SK-N-SH (cell line): ENCODE measurements at regions not wholly inside any gene's neighbourhood (a gene's known extent, or its start where the extent isn't known, plus 50 kb on each side); places are given as distances from the start of the nearest gene placed in this dataset.

Experiments used
- CTCF ChIA-PET: fragments of 300-600, 350-600 bp; formaldehyde crosslinking; extraction: SDS; loops from one replicate; lab custom pipeline; 2021; lab: Yijun Ruan, JAX
- POLR2A ChIA-PET: fragments of 350-600 bp; sonication (Branson Sonifier 250); formaldehyde crosslinking; extraction: SDS; loops from one replicate; lab custom pipeline; 2020; ENCODE audit warnings: antibody characterized with exemption, inconsistent platforms; lab: Yijun Ruan, JAX
- DNase-seq: peaks from one replicate; pipeline ENCODE4 v3.0.0; 2012
- H2AFZ ChIP-seq: fragments of 200-600 bp; sonication (generic); 2 replicates; pipeline ENCODE4 v1.8.1; 2016; ENCODE audit warnings: antibody characterized with exemption, mild to moderate bottlenecking, low read depth
- H3F3A ChIP-seq: fragments of 200-600 bp; sonication (generic); replicated peaks from 2 replicates; pipeline ENCODE3; 2016; ENCODE audit warnings: antibody characterized with exemption, mild to moderate bottlenecking; ENCODE audit not compliant: insufficient read depth
- H3K27ac ChIP-seq, 2 experiments: fragments of 200-500 bp in 1 of 2; fragments of 200-600 bp in 1 of 2; sonication (Bioruptor generic) in 1 of 2; sonication (generic), shearing (Covaris generic) in 1 of 2; 2 replicates each; pipeline versions ENCODE4 v1.5.1 to v1.6.1; 2014 to 2016; ENCODE audit warnings: low read depth in 2 of 2, inconsistent platforms in 1 of 2, low read length in 1 of 2, mild to moderate bottlenecking in 1 of 2, mixed read lengths in 1 of 2
- H3K27me3 ChIP-seq: fragments of 200-600 bp; sonication (generic), shearing (Covaris generic); 2 replicates; pipeline ENCODE4 v1.6.1; 2016; ENCODE audit warnings: mixed run types; ENCODE audit not compliant: insufficient read depth
- H3K36me3 ChIP-seq, 2 experiments: fragments of 200-500 bp in 1 of 2; fragments of 200-600 bp in 1 of 2; sonication (Bioruptor generic) in 1 of 2; sonication (generic) in 1 of 2; replicated peaks in 1 of 2; 2 replicates each; pipeline versions ENCODE3 to v1.5.1; 2014 to 2016; ENCODE audit warnings: low read length in 1 of 2, mild to moderate bottlenecking in 1 of 2; ENCODE audit not compliant: insufficient read depth in 2 of 2, control insufficient read depth in 1 of 2
- H3K4me1 ChIP-seq, 2 experiments: fragments of 200-500 bp in 1 of 2; fragments of 200-600 bp in 1 of 2; sonication (Bioruptor generic) in 1 of 2; sonication (generic), shearing (Covaris generic) in 1 of 2; 2 replicates each; pipeline versions ENCODE4 v1.5.1 to v1.6.1; 2014 to 2016; ENCODE audit warnings: low read depth in 1 of 2, low read length in 1 of 2, mixed run types in 1 of 2; ENCODE audit not compliant: insufficient read depth in 2 of 2, control insufficient read depth in 1 of 2
- H3K4me2 ChIP-seq: fragments of 200-600 bp; sonication (generic), shearing (Covaris generic); 2 replicates; pipeline ENCODE4 v1.6.1; 2017; ENCODE audit warnings: mixed run types
- H3K4me3 ChIP-seq, 2 experiments: fragments of 200-500 bp in 1 of 2; fragments of 200-600 bp in 1 of 2; sonication (Bioruptor generic) in 1 of 2; sonication (generic), shearing (Covaris generic) in 1 of 2; 2 replicates each; pipeline versions ENCODE4 v1.5.1 to v1.8.1; 2014 to 2016; ENCODE audit warnings: low read depth in 2 of 2, inconsistent platforms in 1 of 2, low read length in 1 of 2, mild to moderate bottlenecking in 1 of 2, mixed read lengths in 1 of 2, moderate library complexity in 1 of 2
- H3K79me2 ChIP-seq: fragments of 200-600 bp; sonication (generic); 2 replicates; pipeline ENCODE4 v1.8.1; 2017; ENCODE audit warnings: mild to moderate bottlenecking; ENCODE audit not compliant: insufficient read depth
- H3K9ac ChIP-seq: fragments of 200-600 bp; sonication (generic); 2 replicates; pipeline ENCODE4 v1.6.1; 2017; ENCODE audit warnings: mixed run types
- H3K9me2 ChIP-seq: fragments of 200-600 bp; sonication (generic); 2 replicates; pipeline ENCODE4 v1.6.1; 2017; ENCODE audit warnings: mixed run types
- H3K9me3 ChIP-seq: fragments of 200-600 bp; sonication (generic); 2 replicates; pipeline ENCODE4 v1.6.1; 2017; ENCODE audit warnings: mixed run types, mild to moderate bottlenecking, moderate library complexity
- H4K20me1 ChIP-seq: fragments of 200-600 bp; sonication (generic); 2 replicates; pipeline ENCODE4 v1.6.1; 2017; ENCODE audit warnings: mild to moderate bottlenecking, mixed run types; ENCODE audit not compliant: insufficient read depth
- FOSL2 ChIP-seq: IDR thresholded peaks from 2 replicates; pipeline ENCODE4 v1.4.0; 2012; ENCODE audit warnings: low read depth, mild to moderate bottlenecking, moderate library complexity, borderline replicate concordance
- FOXM1 ChIP-seq: IDR thresholded peaks from 2 replicates; pipeline ENCODE4 v1.4.0; 2012; ENCODE audit warnings: low read depth, mild to moderate bottlenecking
- GATA2 ChIP-seq: sonication (generic); formaldehyde crosslinking; IDR thresholded peaks from 2 replicates; pipeline ENCODE4 v1.5.0; 2020; ENCODE audit warnings: mild to moderate bottlenecking, missing genetic modification reagents
- JUND ChIP-seq: IDR thresholded peaks from 2 replicates; pipeline ENCODE4 v1.4.0; 2012
- MAX ChIP-seq: IDR thresholded peaks from 2 replicates; pipeline ENCODE4 v1.4.0; 2012; ENCODE audit warnings: low read depth
- NRF1 ChIP-seq: IDR thresholded peaks from 2 replicates; pipeline ENCODE4 v1.6.1; 2012; ENCODE audit warnings: low read depth, mild to moderate bottlenecking, low read length
- POLR2AphosphoS5 ChIP-seq: IDR thresholded peaks from 2 replicates; pipeline ENCODE4 v1.6.1; 2012; ENCODE audit warnings: low read depth, low read length
- RCOR1 ChIP-seq: fragments of 150-350 bp; IDR thresholded peaks from 2 replicates; pipeline ENCODE4 v1.6.1; 2017; ENCODE audit warnings: antibody characterized with exemption, low read length
- RFX5 ChIP-seq: IDR thresholded peaks from 2 replicates; pipeline ENCODE4 v1.6.1; 2012; ENCODE audit warnings: mild to moderate bottlenecking, improper control_type of control experiment, low read length
- SIN3A ChIP-seq: IDR thresholded peaks from 2 replicates; pipeline ENCODE4 v1.6.1; 2012; ENCODE audit warnings: low read depth, mild to moderate bottlenecking, low read length, moderate library complexity, borderline replicate concordance
- SMC3 ChIP-seq: IDR thresholded peaks from 2 replicates; pipeline ENCODE4 v1.6.1; 2012; ENCODE audit warnings: low read depth, low read length, improper control_type of control experiment
- TAF1 ChIP-seq: IDR thresholded peaks from 2 replicates; pipeline ENCODE4 v1.6.1; 2012; ENCODE audit warnings: low read depth, mild to moderate bottlenecking, low read length, moderate library complexity, borderline replicate concordance
- YY1 ChIP-seq: IDR thresholded peaks from 2 replicates; pipeline ENCODE4 v1.4.0; 2012; ENCODE audit warnings: low read depth, mild to moderate bottlenecking
- WGBS: methylation state at CpG from one replicate; pipeline ENCODE4 v1.1.6; 2017; ENCODE audit warnings: low lambda C conversion rate; 5-methylcytosine and 5-hydroxymethylcytosine counted together
- TF ChIP-seq, protein P1 (sequence below): IDR thresholded peaks from 2 replicates; pipeline ENCODE4 v1.4.0; 2012; ENCODE audit warnings: low read depth, borderline replicate concordance
- TF ChIP-seq, protein P2 (sequence below): fragments of 150-350 bp; IDR thresholded peaks from 2 replicates; pipeline ENCODE4 v1.6.1; 2017; ENCODE audit warnings: antibody characterized with exemption, low read length, low read depth, borderline replicate concordance
- TF ChIP-seq, protein P3 (sequence below): IDR thresholded peaks from 2 replicates; pipeline ENCODE4 v1.6.1; 2012; ENCODE audit warnings: mild to moderate bottlenecking, low read depth, low read length, moderate library complexity
- TF ChIP-seq, protein P4 (sequence below): IDR thresholded peaks from 2 replicates; pipeline ENCODE4; 2012
- TF ChIP-seq, protein P5 (sequence below): fragments of 150-350 bp; IDR thresholded peaks from 2 replicates; pipeline ENCODE4 v1.6.1; 2016; ENCODE audit warnings: mild to moderate bottlenecking, low read depth, low read length

- DNase-seq: no peak
- POLR2A ChIA-PET: no interaction called here
- CTCF ChIA-PET: interaction anchor here (0.9 to 1.0 kb wide), 2 partner anchors 10 to 791 kb away, joined by 3 read pairs; no protein-coding TSS in a partner anchor
- H3F3A ChIP-seq: no peaks in the 10 kb centered on the region
- H3K79me2 ChIP-seq: no peaks in the 10 kb centered on the region
- H4K20me1 ChIP-seq: no peaks in the 10 kb centered on the region
- H2AFZ ChIP-seq: no peak overlapping the region
- no peak overlapping the region for H3K27ac ChIP-seq
- no peaks in the 10 kb centered on the region for H3K27me3 ChIP-seq
- TF ChIP-seq, protein P1, sequence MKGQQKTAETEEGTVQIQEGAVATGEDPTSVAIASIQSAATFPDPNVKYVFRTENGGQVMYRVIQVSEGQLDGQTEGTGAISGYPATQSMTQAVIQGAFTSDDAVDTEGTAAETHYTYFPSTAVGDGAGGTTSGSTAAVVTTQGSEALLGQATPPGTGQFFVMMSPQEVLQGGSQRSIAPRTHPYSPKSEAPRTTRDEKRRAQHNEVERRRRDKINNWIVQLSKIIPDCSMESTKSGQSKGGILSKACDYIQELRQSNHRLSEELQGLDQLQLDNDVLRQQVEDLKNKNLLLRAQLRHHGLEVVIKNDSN: no peak
- TF ChIP-seq, protein P2, sequence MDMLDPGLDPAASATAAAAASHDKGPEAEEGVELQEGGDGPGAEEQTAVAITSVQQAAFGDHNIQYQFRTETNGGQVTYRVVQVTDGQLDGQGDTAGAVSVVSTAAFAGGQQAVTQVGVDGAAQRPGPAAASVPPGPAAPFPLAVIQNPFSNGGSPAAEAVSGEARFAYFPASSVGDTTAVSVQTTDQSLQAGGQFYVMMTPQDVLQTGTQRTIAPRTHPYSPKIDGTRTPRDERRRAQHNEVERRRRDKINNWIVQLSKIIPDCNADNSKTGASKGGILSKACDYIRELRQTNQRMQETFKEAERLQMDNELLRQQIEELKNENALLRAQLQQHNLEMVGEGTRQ: no peak
- TF ChIP-seq TAF1 (no peak), YY1 (no peak), SIN3A (no peak), POLR2AphosphoS5 (no peak), FOXM1 (no peak), JUND (no peak), NRF1 (no peak), FOSL2 (no peak), GATA2 (CRISPR knock-in tag) (no peak), RFX5 (no peak), SMC3 (no peak), RCOR1 (no peak), MAX (no peak)
- TF ChIP-seq, protein P3, sequence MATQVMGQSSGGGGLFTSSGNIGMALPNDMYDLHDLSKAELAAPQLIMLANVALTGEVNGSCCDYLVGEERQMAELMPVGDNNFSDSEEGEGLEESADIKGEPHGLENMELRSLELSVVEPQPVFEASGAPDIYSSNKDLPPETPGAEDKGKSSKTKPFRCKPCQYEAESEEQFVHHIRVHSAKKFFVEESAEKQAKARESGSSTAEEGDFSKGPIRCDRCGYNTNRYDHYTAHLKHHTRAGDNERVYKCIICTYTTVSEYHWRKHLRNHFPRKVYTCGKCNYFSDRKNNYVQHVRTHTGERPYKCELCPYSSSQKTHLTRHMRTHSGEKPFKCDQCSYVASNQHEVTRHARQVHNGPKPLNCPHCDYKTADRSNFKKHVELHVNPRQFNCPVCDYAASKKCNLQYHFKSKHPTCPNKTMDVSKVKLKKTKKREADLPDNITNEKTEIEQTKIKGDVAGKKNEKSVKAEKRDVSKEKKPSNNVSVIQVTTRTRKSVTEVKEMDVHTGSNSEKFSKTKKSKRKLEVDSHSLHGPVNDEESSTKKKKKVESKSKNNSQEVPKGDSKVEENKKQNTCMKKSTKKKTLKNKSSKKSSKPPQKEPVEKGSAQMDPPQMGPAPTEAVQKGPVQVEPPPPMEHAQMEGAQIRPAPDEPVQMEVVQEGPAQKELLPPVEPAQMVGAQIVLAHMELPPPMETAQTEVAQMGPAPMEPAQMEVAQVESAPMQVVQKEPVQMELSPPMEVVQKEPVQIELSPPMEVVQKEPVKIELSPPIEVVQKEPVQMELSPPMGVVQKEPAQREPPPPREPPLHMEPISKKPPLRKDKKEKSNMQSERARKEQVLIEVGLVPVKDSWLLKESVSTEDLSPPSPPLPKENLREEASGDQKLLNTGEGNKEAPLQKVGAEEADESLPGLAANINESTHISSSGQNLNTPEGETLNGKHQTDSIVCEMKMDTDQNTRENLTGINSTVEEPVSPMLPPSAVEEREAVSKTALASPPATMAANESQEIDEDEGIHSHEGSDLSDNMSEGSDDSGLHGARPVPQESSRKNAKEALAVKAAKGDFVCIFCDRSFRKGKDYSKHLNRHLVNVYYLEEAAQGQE: no peak
- TF ChIP-seq, protein P4, sequence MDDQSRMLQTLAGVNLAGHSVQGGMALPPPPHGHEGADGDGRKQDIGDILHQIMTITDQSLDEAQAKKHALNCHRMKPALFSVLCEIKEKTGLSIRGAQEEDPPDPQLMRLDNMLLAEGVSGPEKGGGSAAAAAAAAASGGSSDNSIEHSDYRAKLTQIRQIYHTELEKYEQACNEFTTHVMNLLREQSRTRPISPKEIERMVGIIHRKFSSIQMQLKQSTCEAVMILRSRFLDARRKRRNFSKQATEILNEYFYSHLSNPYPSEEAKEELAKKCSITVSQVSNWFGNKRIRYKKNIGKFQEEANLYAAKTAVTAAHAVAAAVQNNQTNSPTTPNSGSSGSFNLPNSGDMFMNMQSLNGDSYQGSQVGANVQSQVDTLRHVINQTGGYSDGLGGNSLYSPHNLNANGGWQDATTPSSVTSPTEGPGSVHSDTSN: no peak
- TF ChIP-seq, protein P5, sequence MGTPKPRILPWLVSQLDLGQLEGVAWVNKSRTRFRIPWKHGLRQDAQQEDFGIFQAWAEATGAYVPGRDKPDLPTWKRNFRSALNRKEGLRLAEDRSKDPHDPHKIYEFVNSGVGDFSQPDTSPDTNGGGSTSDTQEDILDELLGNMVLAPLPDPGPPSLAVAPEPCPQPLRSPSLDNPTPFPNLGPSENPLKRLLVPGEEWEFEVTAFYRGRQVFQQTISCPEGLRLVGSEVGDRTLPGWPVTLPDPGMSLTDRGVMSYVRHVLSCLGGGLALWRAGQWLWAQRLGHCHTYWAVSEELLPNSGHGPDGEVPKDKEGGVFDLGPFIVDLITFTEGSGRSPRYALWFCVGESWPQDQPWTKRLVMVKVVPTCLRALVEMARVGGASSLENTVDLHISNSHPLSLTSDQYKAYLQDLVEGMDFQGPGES: no peak
- TF ChIP-seq, all 33 proteins: peak for 0
- Histone ChIP-seq H3K9ac (no peak overlapping the region), H3K36me3 (no peaks in the 10 kb centered on the region), H3K9me3 (no peaks in the 10 kb centered on the region), H3K4me3 (no peak overlapping the region), H3K9me2 (no peaks in the 10 kb centered on the region), H3K4me1 (no peaks in the 10 kb centered on the region), H3K4me2 (no peak overlapping the region)
- 26% methylated on average over 2 of the region's 2 CpGs for WGBS
These were observed 159.2 kb downstream of the ZPLD1 start for GRCh38 chr3:102593812-102594602.
